ENCODE measurements at regions not wholly inside any gene's neighbourhood (a gene's known extent, or its start where the extent isn't known, plus 50 kb on each side); places are given as distances from the start of the nearest gene placed in this dataset.
"Not testable (repeated sequence)": the region's sequence is repeated elsewhere in the genome, so short reads cannot be mapped to it uniquely, and the experiment has no call there.

GRCh38 chr5:30355675-30356074, 837.8 kb upstream of the CDH6 start:
- TF ChIP-seq, protein P1, sequence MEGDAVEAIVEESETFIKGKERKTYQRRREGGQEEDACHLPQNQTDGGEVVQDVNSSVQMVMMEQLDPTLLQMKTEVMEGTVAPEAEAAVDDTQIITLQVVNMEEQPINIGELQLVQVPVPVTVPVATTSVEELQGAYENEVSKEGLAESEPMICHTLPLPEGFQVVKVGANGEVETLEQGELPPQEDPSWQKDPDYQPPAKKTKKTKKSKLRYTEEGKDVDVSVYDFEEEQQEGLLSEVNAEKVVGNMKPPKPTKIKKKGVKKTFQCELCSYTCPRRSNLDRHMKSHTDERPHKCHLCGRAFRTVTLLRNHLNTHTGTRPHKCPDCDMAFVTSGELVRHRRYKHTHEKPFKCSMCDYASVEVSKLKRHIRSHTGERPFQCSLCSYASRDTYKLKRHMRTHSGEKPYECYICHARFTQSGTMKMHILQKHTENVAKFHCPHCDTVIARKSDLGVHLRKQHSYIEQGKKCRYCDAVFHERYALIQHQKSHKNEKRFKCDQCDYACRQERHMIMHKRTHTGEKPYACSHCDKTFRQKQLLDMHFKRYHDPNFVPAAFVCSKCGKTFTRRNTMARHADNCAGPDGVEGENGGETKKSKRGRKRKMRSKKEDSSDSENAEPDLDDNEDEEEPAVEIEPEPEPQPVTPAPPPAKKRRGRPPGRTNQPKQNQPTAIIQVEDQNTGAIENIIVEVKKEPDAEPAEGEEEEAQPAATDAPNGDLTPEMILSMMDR (IDR thresholded peaks at IDR 0.05; ENCODE audit: low read depth, low read length): no peak
- no peak overlapping the region for H3K4me3 ChIP-seq (ENCODE audit: low read depth, low read length)

GRCh38 chr5:30347858-30348257, 845.6 kb upstream of the CDH6 start:
- H3K4me3 ChIP-seq (ENCODE audit: low read depth, low read length): no peak overlapping the region
- TF ChIP-seq, protein P1 (IDR thresholded peaks at IDR 0.05; ENCODE audit: low read depth, low read length): no peak

- not testable (repeated sequence) for H3K4me3 ChIP-seq (ENCODE audit: low read depth, low read length)
Observed at GRCh38 chr5:30345539-30346345, 847.7 kb upstream of the CDH6 start.

DNA sequence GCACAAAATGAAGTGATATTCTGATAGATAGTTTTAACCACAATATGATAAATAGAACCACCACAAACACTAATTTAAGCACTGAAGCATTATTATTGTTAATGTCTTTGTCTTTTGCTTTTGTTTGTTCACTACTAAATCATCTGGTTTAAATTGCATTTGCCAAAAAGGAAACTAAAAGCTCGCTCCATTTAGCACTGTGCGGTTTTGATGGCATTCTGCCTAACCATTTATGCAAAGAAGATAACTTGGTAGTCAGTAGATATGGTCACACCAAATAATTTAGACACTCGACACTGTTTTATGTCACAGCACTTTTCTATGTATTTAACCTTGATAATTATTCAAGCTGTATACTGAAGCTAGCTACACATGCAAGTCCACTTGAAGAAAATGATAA, 849.8 kb upstream of the CDH6 start:
- H3K4me3 ChIP-seq (ENCODE audit: low read depth, low read length): no peak overlapping the region
- TF ChIP-seq, protein P1 (IDR thresholded peaks at IDR 0.05; ENCODE audit: low read depth, low read length): no peak

GRCh38 chr5:30341466-30341865, 852.0 kb upstream of the CDH6 start:
- no peak overlapping the region for H3K4me3 ChIP-seq (ENCODE audit: low read depth, low read length)
- TF ChIP-seq, protein P1 (IDR thresholded peaks at IDR 0.05; ENCODE audit: low read depth, low read length): no peak

DNA sequence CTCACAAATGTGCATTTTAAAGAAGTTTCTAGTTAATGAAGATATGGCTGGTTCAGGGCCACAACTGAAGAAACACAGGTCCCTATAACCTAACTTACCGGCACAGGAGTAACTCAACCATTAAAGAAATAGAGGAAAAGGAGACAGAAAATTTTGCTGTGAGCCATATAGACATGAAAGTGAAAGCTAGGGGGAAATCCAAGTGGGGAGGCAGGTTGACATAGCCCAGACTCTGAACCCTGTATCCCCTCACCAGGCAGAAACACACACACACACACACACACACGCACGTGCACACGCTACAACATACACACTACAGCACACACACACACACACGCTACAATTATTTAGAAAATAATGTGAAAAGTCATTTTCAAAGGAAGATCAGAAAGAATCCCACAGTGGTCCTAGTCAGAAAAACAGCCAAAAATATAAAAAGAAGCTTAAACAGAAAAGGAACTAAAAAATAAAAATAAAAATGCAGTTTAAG, 856.4 kb upstream of the CDH6 start:
- H3K4me3 ChIP-seq (ENCODE audit: low read depth, low read length): no peak overlapping the region
- TF ChIP-seq, protein P1 (IDR thresholded peaks at IDR 0.05; ENCODE audit: low read depth, low read length): no peak

GRCh38 chr5:30331534-30331933, 862.0 kb upstream of the CDH6 start:
- no peak overlapping the region for H3K4me3 ChIP-seq (ENCODE audit: low read depth, low read length)
- TF ChIP-seq, protein P1 (IDR thresholded peaks at IDR 0.05; ENCODE audit: low read depth, low read length): no peak

All from WI38 (cell line).